ENCODE measurements at regions not wholly inside any gene's neighbourhood (a gene's known extent, or its start where the extent isn't known, plus 50 kb on each side); places are given as distances from the start of the nearest gene placed in this dataset.
A peak's percentile ranks its signal among the peaks of the same experiment; 100 is the strongest.

DNA sequence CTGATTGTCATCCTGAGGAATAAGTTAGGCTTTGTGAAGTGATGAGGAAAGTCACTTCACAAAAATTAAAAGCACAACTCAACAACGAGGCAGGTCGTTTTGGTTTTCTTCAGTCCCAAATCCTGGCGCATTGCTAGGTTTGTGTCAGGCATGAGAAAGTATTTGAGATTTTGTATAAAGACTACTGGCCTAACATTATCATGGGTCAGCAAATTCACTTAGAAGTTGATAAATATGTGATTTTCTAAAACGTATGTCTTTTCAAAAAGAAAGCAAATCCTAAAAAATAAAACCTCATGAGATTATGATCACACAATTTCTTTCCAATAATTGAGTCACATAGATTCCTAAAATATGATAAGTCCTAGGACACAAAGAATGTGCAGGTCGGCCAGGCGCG, 395.8 kb upstream of the RORA start:
- H3K27me3 ChIP-seq = no peaks in the 10 kb centered on the region
- no peaks in the 10 kb centered on the region for H3K36me3 ChIP-seq (ENCODE audit: low read depth, missing control alignments)
- H3K27ac ChIP-seq = no peak overlapping the region
- no peak for DNase-seq
- no peak overlapping the region for H3K4me3 ChIP-seq
- 88 to 93% methylated on average over 7 of the region's 7 CpGs for WGBS, 2 donors
- H3K4me1 ChIP-seq = no peaks in the 10 kb centered on the region
- intact Hi-C loops (cut with DNase I; ENCODE audit: low total_unique reads) = no loop called here
- H3K9me3 ChIP-seq = no peaks in the 10 kb centered on the region
- TF ChIP-seq, protein P1, sequence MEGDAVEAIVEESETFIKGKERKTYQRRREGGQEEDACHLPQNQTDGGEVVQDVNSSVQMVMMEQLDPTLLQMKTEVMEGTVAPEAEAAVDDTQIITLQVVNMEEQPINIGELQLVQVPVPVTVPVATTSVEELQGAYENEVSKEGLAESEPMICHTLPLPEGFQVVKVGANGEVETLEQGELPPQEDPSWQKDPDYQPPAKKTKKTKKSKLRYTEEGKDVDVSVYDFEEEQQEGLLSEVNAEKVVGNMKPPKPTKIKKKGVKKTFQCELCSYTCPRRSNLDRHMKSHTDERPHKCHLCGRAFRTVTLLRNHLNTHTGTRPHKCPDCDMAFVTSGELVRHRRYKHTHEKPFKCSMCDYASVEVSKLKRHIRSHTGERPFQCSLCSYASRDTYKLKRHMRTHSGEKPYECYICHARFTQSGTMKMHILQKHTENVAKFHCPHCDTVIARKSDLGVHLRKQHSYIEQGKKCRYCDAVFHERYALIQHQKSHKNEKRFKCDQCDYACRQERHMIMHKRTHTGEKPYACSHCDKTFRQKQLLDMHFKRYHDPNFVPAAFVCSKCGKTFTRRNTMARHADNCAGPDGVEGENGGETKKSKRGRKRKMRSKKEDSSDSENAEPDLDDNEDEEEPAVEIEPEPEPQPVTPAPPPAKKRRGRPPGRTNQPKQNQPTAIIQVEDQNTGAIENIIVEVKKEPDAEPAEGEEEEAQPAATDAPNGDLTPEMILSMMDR (IDR thresholded peaks at IDR 0.05) = no peak
- no peak for TF ChIP-seq POLR2A (IDR thresholded peaks at IDR 0.05)

DNA sequence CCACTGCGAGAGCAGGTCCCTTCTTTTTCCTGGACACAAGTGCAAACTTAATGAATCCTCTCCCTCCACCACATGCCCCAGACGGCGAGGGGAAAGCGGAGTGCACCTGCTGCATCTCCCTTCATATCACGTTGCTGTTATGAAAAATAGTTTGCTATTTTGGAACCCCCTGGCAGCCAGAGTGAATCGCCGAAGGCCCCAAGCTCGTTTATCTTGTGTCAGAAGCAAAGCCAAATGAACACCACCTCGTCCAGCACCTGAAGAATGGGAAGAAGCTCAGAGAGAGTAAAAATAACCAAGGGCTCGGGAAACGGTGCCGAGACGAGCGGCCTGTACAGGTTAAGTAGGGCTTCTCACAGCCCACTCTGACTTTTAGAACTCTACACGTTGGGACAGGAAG, 394.6 kb upstream of the RORA start:
- Histone ChIP-seq H3K4me1 (no peaks in the 10 kb centered on the region), H3K27ac (no peak overlapping the region), H3K9me3 (no peaks in the 10 kb centered on the region), H3K4me3 (no peak overlapping the region), H3K27me3 (no peaks in the 10 kb centered on the region), H3K36me3 (ENCODE audit: low read depth, missing control alignments) (no peaks in the 10 kb centered on the region)
- 63 to 70% methylated on average over 15 of the region's 15 CpGs for WGBS, 2 donors
- TF ChIP-seq, protein P1 (IDR thresholded peaks at IDR 0.05) = no peak
- TF ChIP-seq POLR2A (IDR thresholded peaks at IDR 0.05) = no peak
- no peak for DNase-seq
- intact Hi-C loops (cut with DNase I; ENCODE audit: low total_unique reads) = no loop called here

DNA sequence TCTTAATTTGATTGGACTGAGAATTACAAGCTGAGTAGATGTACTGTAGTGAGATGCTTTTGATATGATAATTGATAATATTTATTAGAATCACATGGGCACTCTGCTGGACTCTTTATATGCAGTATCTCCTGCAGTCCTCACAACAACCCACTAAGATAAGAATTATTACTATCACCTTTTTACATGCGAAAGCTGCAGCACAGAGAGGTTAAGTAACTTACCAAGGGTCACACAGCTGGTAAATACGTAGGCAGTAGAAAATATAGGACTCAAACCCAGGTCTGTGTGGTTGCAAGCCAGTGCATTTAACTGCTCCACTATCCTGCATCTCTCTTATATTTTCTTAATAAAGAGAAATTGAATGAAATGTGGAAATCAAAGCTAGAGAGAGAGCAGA, 392.8 kb upstream of the RORA start:
- no peaks in the 10 kb centered on the region for H3K9me3 ChIP-seq
- no peaks in the 10 kb centered on the region for H3K4me1 ChIP-seq
- no peaks in the 10 kb centered on the region for H3K36me3 ChIP-seq (ENCODE audit: low read depth, missing control alignments)
- WGBS, 2 donors = 89 to 100% methylated on average over 2 of the region's 2 CpGs
- DNase-seq = no peak
- TF ChIP-seq POLR2A (IDR thresholded peaks at IDR 0.05) = no peak
- TF ChIP-seq, protein P1 (IDR thresholded peaks at IDR 0.05) = no peak
- H3K27me3 ChIP-seq = no peaks in the 10 kb centered on the region
- no peak overlapping the region for H3K27ac ChIP-seq
- intact Hi-C loops (cut with DNase I; ENCODE audit: low total_unique reads) = no loop called here
- H3K4me3 ChIP-seq = no peak overlapping the region

DNA sequence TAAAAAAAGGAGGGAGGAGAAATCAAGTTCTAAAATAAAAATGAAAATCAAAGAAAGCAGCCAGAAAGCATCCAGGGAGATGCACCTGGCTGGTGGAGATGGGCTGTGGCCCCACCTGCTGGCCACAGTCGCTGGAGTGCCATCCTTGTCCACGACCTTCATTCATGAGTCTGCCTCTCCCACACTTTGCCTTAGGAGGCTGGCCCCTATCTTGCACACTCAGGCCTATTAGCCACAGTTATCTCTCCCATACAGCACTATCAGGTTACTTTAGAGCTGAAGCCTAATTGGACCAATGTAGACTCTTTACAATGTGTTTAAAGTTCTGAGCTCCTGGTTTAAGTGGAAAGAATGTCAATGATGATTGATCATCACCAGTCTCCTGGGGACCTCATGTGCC, 392.0 kb upstream of the RORA start:
- WGBS, 2 donors = 21 to 25% methylated on average over 2 of the region's 2 CpGs

DNA sequence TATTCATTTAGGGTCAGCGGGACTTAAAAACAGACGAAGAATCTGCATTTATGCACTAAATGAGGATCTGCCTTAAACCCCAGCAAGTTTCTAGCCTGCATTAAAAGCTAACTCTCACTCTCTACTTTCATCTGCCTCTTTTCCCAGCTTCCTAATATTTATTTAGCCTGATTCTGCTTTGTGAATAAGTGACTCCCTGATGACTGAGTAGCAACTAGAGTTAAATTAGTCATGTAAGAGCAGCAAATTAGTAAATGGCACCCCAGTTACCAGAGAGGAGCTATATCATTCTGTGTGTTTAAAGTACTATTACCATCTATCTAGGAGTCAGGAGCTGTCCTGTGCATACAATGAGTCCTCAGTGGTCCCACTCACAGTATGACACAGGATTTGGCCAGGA, 391.0 kb upstream of the RORA start:
- Histone ChIP-seq H3K27ac (no peak overlapping the region), H3K4me3 (no peak overlapping the region), H3K4me1 (no peaks in the 10 kb centered on the region), H3K9me3 (no peaks in the 10 kb centered on the region), H3K36me3 (ENCODE audit: low read depth, missing control alignments) (no peaks in the 10 kb centered on the region), H3K27me3 (no peaks in the 10 kb centered on the region)
- TF ChIP-seq POLR2A (IDR thresholded peaks at IDR 0.05) = no peak
- TF ChIP-seq, protein P1 (IDR thresholded peaks at IDR 0.05) = no peak
- intact Hi-C loops (cut with DNase I; ENCODE audit: low total_unique reads) = no loop called here
- no peak for DNase-seq
- whole genome bisulfite sequencing, 2 donors = 85 to 88% methylated on average over 2 of the region's 2 CpGs

More for the DNA sequence above, 392.0 kb upstream of the RORA start:
- Histone ChIP-seq H3K36me3 (ENCODE audit: low read depth, missing control alignments) (no peaks in the 10 kb centered on the region), H3K4me3 (no peak overlapping the region), H3K9me3 (no peaks in the 10 kb centered on the region), H3K27me3 (no peaks in the 10 kb centered on the region), H3K4me1 (no peaks in the 10 kb centered on the region), H3K27ac (no peak overlapping the region)
- peak; percentile 63 for DNase-seq
- intact Hi-C loops (cut with DNase I; ENCODE audit: low total_unique reads) = no loop called here
- TF ChIP-seq POLR2A (IDR thresholded peaks at IDR 0.05) = no peak
- TF ChIP-seq, protein P1 (IDR thresholded peaks at IDR 0.05) = peak; percentile 31 to 48 (median 44)
